ENCODE measurements at regions not wholly inside any gene's neighbourhood (a gene's known extent, or its start where the extent isn't known, plus 50 kb on each side); places are given as distances from the start of the nearest gene placed in this dataset.

- Mint-ChIP-seq H3K36me3 (ENCODE audit: unreplicated experiment) (no peaks in the 10 kb centered on the region), H3K9me3 (ENCODE audit: unreplicated experiment) (no peaks in the 10 kb centered on the region), H3K27me3 (ENCODE audit: unreplicated experiment) (peaks cover 3% of the 10 kb centered on the region), H3K27ac (ENCODE audit: unreplicated experiment) (no peak overlapping the region), H3K4me3 (ENCODE audit: unreplicated experiment) (no peak overlapping the region), H3K4me1 (ENCODE audit: low read depth, unreplicated experiment) (no peaks in the 10 kb centered on the region)
- TF ChIP-seq, protein P1, sequence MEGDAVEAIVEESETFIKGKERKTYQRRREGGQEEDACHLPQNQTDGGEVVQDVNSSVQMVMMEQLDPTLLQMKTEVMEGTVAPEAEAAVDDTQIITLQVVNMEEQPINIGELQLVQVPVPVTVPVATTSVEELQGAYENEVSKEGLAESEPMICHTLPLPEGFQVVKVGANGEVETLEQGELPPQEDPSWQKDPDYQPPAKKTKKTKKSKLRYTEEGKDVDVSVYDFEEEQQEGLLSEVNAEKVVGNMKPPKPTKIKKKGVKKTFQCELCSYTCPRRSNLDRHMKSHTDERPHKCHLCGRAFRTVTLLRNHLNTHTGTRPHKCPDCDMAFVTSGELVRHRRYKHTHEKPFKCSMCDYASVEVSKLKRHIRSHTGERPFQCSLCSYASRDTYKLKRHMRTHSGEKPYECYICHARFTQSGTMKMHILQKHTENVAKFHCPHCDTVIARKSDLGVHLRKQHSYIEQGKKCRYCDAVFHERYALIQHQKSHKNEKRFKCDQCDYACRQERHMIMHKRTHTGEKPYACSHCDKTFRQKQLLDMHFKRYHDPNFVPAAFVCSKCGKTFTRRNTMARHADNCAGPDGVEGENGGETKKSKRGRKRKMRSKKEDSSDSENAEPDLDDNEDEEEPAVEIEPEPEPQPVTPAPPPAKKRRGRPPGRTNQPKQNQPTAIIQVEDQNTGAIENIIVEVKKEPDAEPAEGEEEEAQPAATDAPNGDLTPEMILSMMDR (IDR thresholded peaks at IDR 0.05; ENCODE audit: partially characterized antibody, unreplicated experiment), result no peak
- DNase-seq, result no peak
Measured at GRCh38 chr12:76250256-76250655, 98.0 kb downstream of the BBS10 start.

GRCh38 chr12:76249501-76249900 lies 98.7 kb downstream of the BBS10 start:
- Mint-ChIP-seq H3K4me3 (ENCODE audit: unreplicated experiment) (no peak overlapping the region), H3K27ac (ENCODE audit: unreplicated experiment) (no peak overlapping the region), H3K36me3 (ENCODE audit: unreplicated experiment) (no peaks in the 10 kb centered on the region), H3K27me3 (ENCODE audit: unreplicated experiment) (peaks cover 3% of the 10 kb centered on the region), H3K4me1 (ENCODE audit: low read depth, unreplicated experiment) (no peaks in the 10 kb centered on the region), H3K9me3 (ENCODE audit: unreplicated experiment) (no peaks in the 10 kb centered on the region)
- DNase-seq, result no peak
- TF ChIP-seq, protein P1 (IDR thresholded peaks at IDR 0.05; ENCODE audit: partially characterized antibody, unreplicated experiment), result no peak

DNA sequence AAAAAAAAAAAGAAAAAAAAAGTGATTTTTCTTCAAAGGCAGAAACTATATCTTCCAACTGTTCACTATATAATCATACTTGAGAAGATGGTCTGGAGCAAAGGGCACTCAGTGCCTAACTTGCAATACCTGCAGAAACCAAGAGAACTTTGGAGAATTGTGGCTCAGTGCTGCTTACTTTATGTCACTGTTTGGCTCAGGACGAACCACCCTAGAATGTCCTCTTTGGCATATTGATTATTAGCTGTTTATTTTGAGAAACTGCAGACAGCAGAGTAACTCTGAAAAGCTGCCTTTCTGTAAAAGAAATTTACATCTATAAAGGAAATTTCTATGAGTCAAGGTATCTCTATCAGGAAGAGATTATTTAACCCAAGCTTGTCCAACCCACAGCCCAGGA lies 100.2 kb downstream of the BBS10 start:
- TF ChIP-seq, protein P1 (IDR thresholded peaks at IDR 0.05; ENCODE audit: partially characterized antibody, unreplicated experiment), result no peak
- no peak overlapping the region for H3K4me3 Mint-ChIP-seq (ENCODE audit: unreplicated experiment)
- no peak overlapping the region for H3K27ac Mint-ChIP-seq (ENCODE audit: unreplicated experiment)
- no peaks in the 10 kb centered on the region for H3K36me3 Mint-ChIP-seq (ENCODE audit: unreplicated experiment)
- no peaks in the 10 kb centered on the region for H3K4me1 Mint-ChIP-seq (ENCODE audit: low read depth, unreplicated experiment)
- peaks cover 3% of the 10 kb centered on the region for H3K27me3 Mint-ChIP-seq (ENCODE audit: unreplicated experiment)
- DNase-seq, result no peak
- no peaks in the 10 kb centered on the region for H3K9me3 Mint-ChIP-seq (ENCODE audit: unreplicated experiment)

DNA sequence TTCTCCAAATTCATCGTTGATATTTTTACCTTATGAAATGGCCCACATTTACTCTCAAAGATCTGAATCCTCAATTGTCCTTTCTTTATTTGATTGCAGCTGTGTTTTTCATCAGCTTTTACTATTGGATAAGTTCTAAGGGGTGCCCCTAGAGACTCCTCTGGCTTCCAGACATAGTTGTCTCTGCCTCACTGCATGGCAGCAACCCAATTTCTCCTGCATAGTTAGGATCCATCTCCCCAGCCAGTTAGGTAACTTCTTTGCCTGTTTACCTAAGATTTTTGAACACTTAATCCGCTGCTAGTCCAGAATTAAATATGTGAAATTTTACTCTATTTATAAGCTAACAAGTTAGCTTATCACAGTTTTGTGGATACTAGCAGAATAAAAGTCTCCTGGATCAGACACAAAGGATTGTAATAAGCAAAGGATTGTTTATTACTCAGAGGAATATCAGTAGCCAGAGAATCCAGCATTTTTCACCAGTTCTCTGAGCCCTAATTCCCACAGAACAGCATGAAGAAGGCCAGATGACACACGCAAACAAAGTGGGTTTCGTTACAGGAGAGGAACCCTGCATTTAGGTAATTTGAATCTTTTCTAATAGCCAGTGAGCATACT lies 101.1 kb downstream of the BBS10 start:
- no peak overlapping the region for H3K4me3 Mint-ChIP-seq (ENCODE audit: unreplicated experiment)
- H3K27ac Mint-ChIP-seq (ENCODE audit: unreplicated experiment), result no peak overlapping the region
- H3K9me3 Mint-ChIP-seq (ENCODE audit: unreplicated experiment), result no peaks in the 10 kb centered on the region
- H3K27me3 Mint-ChIP-seq (ENCODE audit: unreplicated experiment), result peaks cover 3% of the 10 kb centered on the region
- H3K36me3 Mint-ChIP-seq (ENCODE audit: unreplicated experiment), result no peaks in the 10 kb centered on the region
- no peaks in the 10 kb centered on the region for H3K4me1 Mint-ChIP-seq (ENCODE audit: low read depth, unreplicated experiment)
- DNase-seq, result no peak
- TF ChIP-seq, protein P1 (IDR thresholded peaks at IDR 0.05; ENCODE audit: partially characterized antibody, unreplicated experiment), result no peak

- Mint-ChIP-seq H3K9me3 (ENCODE audit: unreplicated experiment) (no peaks in the 10 kb centered on the region), H3K4me1 (ENCODE audit: low read depth, unreplicated experiment) (no peaks in the 10 kb centered on the region), H3K36me3 (ENCODE audit: unreplicated experiment) (no peaks in the 10 kb centered on the region), H3K4me3 (ENCODE audit: unreplicated experiment) (no peak overlapping the region), H3K27ac (ENCODE audit: unreplicated experiment) (no peak overlapping the region), H3K27me3 (ENCODE audit: unreplicated experiment) (peaks cover 3% of the 10 kb centered on the region)
- TF ChIP-seq, protein P1 (IDR thresholded peaks at IDR 0.05; ENCODE audit: partially characterized antibody, unreplicated experiment), result no peak
- DNase-seq, result no peak
Measured at GRCh38 chr12:76246611-76247010, 101.6 kb downstream of the BBS10 start.
